Psoas muscle (tissue), 7 donors: ENCODE measurements at regions not wholly inside any gene's neighbourhood (a gene's known extent, or its start where the extent isn't known, plus 50 kb on each side); places are given as distances from the start of the nearest gene placed in this dataset.

Source experiments
- ATAC-seq, 4 donors: fragments of 200-7000 bp; cut with Tn5 transposase; one replicate each; pipeline ENCODE4 v1.9.1; 2020; ENCODE audit warnings: moderate library complexity in 3 of 4, mild to moderate bottlenecking in 2 of 4
- DNase-seq, 2 donors: peaks; one replicate each; pipeline ENCODE4 v3.0.0-alpha.2; 2020
- H3K27ac ChIP-seq: fragments of 200-600 bp; one replicate; pipeline ENCODE4 v1.8.0; 2022
- H3K27me3 ChIP-seq, 3 donors: fragments of 200-600 bp in 1 of 3; one replicate each; pipeline versions ENCODE4 v1.6.1 to v1.8.0; 2013 to 2022; ENCODE audit warnings: low read length in 2 of 3, mild to moderate bottlenecking in 2 of 3, moderate library complexity in 1 of 3; ENCODE audit not compliant: insufficient read depth in 3 of 3
- H3K36me3 ChIP-seq, 2 donors: fragments of 200-600 bp in 1 of 2; one replicate each; pipeline versions ENCODE4 v1.6.1 to v1.8.0; 2013 to 2022; ENCODE audit warnings: low read depth in 1 of 2, mild to moderate bottlenecking in 1 of 2, moderate library complexity in 1 of 2; ENCODE audit not compliant: insufficient read depth in 1 of 2
- H3K4me1 ChIP-seq: fragments of 200-600 bp; one replicate; pipeline ENCODE4 v1.8.0; 2022
- H3K4me3 ChIP-seq: fragments of 200-600 bp; one replicate; pipeline ENCODE4 v1.8.0; 2022; ENCODE audit warnings: mild to moderate bottlenecking
- H3K9me3 ChIP-seq: fragments of 200-600 bp; one replicate; pipeline ENCODE4 v1.8.0; 2022
- CTCF ChIP-seq: fragments of 200-600 bp; IDR thresholded peaks from one replicate; pipeline ENCODE4 v1.8.0; 2022; ENCODE audit warnings: antibody characterized with exemption
- whole genome bisulfite sequencing, 3 donors: extraction: QIAGEN DNeasy Blood & Tissue Kit; methylation state at CpG; one replicate each; pipeline versions ENCODE4 v1.1.6 to v1.1.7; 2013; 5-methylcytosine and 5-hydroxymethylcytosine counted together
- intact Hi-C, 2 donors: fragments of 100-400 bp; cut with DNase I; formaldehyde crosslinking; loops; one replicate each; pipeline versions ENCODE4 v1.11.0 to v1.14.2; 2022
- donor health status: healthy with polysubstance abuse.
- donor health status: DM: no; HTN: no; CAD: no; lungs with moderate emphysema.
- donor health status: Bipolar disorder and iron deficiency.
- donor health status: healthy.
- donor health status: DM: yes; HTN: yes; CAD: no.
- donor health status: DM: no; HTN: no; CAD: no.
- donor health status: DM: yes; HTN: yes; CAD: no.

GRCh38 chr2:185475914-185476313 is 262.7 kb upstream of the FSIP2 start:
- DNase-seq (no peak), ATAC-seq (no peak)
- no peaks in the 10 kb centered on the region for H3K27me3 ChIP-seq
- no peak for TF ChIP-seq CTCF
- no peak overlapping the region for H3K27ac ChIP-seq
- no peaks in the 10 kb centered on the region for H3K9me3 ChIP-seq
- 25 to 31% (median 27%) methylated on average over 1 of the region's 1 CpG for WGBS, 3 donors
- no peaks in the 10 kb centered on the region for H3K36me3 ChIP-seq
- no peaks in the 10 kb centered on the region for H3K4me1 ChIP-seq
- no peak overlapping the region for H3K4me3 ChIP-seq
- intact Hi-C loops = no loop called here

- no peak for TF ChIP-seq CTCF
- ATAC-seq (no peak), DNase-seq (no peak)
- intact Hi-C loops = no loop called here
- WGBS, 3 donors = 76 to 86% (median 85%) methylated on average over 2 of the region's 2 CpGs
- Histone ChIP-seq H3K4me1 (no peaks in the 10 kb centered on the region), H3K27ac (no peak overlapping the region), H3K4me3 (no peak overlapping the region), H3K27me3 (no peaks in the 10 kb centered on the region), H3K9me3 (no peaks in the 10 kb centered on the region), H3K36me3 (no peaks in the 10 kb centered on the region)
Measured at GRCh38 chr2:185477452-185477851, 261.2 kb upstream of the FSIP2 start.

- no peaks in the 10 kb centered on the region for H3K36me3 ChIP-seq
Measured at GRCh38 chr2:185484602-185485001, 254.0 kb upstream of the FSIP2 start.

GRCh38 chr2:185502351-185502750 is 236.3 kb upstream of the FSIP2 start:
- intact Hi-C loops = no loop called here
- Histone ChIP-seq H3K4me1 (no peaks in the 10 kb centered on the region), H3K27me3 (no peaks in the 10 kb centered on the region), H3K36me3 (no peaks in the 10 kb centered on the region), H3K27ac (no peak overlapping the region), H3K4me3 (no peak overlapping the region), H3K9me3 (peaks cover 13% of the 10 kb centered on the region)
- DNase-seq = no peak
- ATAC-seq = no peak
- TF ChIP-seq CTCF = no peak
- 8 to 19% (median 12%) methylated on average over 1 of the region's 1 CpG for WGBS, 3 donors

More at GRCh38 chr2:185484602-185485001, 254.0 kb upstream of the FSIP2 start:
- Histone ChIP-seq H3K27ac (no peak overlapping the region), H3K4me1 (no peaks in the 10 kb centered on the region), H3K9me3 (no peaks in the 10 kb centered on the region), H3K27me3 (no peaks in the 10 kb centered on the region), H3K4me3 (no peak overlapping the region)
- no peak for TF ChIP-seq CTCF
- no peak for ATAC-seq
- no peak for DNase-seq
- intact Hi-C loops = no loop called here
- WGBS, 3 donors = 85 to 100% (median 100%) methylated on average over 1 of the region's 1 CpG

GRCh38 chr2:185507719-185508118 is 230.9 kb upstream of the FSIP2 start:
- ATAC-seq = no peak

More at GRCh38 chr2:185507719-185508118, 230.9 kb upstream of the FSIP2 start:
- intact Hi-C loops = no loop called here
- no peak for TF ChIP-seq CTCF
- DNase-seq = no peak
- H3K27me3 ChIP-seq = no peaks in the 10 kb centered on the region
- no peaks in the 10 kb centered on the region for H3K4me1 ChIP-seq
- H3K9me3 ChIP-seq = peaks cover 54% of the 10 kb centered on the region
- 33 to 45% (median 38%) methylated on average over 4 of the region's 4 CpGs for WGBS, 3 donors
- no peak overlapping the region for H3K4me3 ChIP-seq
- H3K27ac ChIP-seq = no peak overlapping the region
- H3K36me3 ChIP-seq = no peaks in the 10 kb centered on the region
